ENCODE measurements at regions not wholly inside any gene's neighbourhood (a gene's known extent, or its start where the extent isn't known, plus 50 kb on each side); places are given as distances from the start of the nearest gene placed in this dataset.
"Not testable (repeated sequence)": the region's sequence is repeated elsewhere in the genome, so short reads cannot be mapped to it uniquely, and the experiment has no call there.

GRCh38 chr6:165844801-165845364, 181.8 kb upstream of the PDE10A start:
- no peak for DNase-seq (ENCODE audit: low spot score)

DNA sequence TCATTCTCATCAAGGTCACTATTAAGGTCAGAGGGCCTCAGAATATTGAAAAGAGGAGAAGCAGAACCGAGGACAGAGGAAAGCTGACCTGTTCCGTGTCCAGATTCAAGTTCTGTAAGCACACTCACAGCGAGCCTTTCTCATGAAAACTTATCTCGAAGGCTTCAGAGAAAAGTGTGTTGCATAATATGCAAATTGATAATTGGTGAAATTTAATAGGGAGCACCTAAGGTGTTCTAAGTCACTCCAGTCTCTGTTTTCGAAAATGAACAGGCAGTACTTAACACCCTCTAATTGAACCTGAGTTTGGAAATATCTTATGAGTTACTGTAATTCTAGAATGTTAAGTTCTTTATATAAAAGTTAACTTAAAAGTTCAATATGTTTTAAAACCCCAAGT, 181.2 kb upstream of the PDE10A start:
- no peak for DNase-seq (ENCODE audit: low spot score)

DNA sequence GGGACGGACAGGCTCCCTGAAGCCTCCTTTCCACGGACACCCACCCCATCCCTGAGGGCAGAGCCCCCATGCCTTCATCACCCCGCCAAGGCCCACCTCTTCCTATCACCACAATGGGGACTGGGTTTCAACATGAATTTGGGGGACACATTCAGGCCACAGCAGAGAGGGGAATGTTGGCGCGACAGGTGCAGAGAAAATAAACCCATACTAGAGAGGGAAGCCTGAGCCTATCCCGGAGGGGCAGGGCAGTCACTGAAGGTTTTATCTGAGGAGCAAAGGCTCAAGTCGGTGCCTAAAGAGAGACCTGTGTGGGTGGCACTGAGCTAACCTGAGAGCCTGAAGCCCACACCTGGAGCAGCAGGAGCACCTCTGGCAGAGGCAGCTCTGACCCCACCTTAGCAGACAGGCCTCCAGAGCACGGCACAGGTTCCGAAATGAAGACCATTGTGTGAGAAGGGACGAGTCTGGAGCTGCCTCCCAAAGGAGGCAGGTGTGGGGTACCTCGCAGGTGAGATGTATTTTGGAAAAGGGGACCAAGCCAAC, 180.6 kb upstream of the PDE10A start:
- DNase-seq (ENCODE audit: low spot score) = no peak

GRCh38 chr6:165843121-165843520, 180.1 kb upstream of the PDE10A start:
- no peak for DNase-seq (ENCODE audit: low spot score)

GRCh38 chr6:165842281-165842936, 179.4 kb upstream of the PDE10A start:
- DNase-seq (ENCODE audit: low spot score) = no peak

DNA sequence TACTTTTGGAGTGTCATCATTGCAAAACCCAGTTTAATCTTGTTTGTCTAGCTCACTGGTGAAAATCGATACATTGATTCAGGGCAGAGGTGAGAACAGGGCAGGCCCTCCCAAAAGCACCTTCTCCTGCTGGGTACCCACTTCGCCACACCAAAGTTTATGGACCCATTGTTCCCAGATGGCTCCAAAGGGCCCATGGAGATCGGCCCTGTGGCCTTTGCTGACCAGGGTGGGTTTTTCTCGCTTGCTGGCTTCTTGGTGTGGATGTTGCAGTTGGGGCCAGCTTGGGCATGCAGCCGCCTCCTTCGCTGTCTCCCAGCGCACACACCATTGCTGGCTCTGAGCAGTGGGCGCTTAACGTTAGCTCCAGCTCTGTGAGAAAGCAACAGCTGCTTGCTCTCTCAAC, 178.1 kb upstream of the PDE10A start:
- DNase-seq (ENCODE audit: low spot score) = no peak

GRCh38 chr6:165837948-165838745, 175.1 kb upstream of the PDE10A start:
- DNase-seq (ENCODE audit: low spot score) = no peak

- not testable (repeated sequence) for DNase-seq (ENCODE audit: low spot score)
Measured at GRCh38 chr6:165836648-165837047, 173.6 kb upstream of the PDE10A start.

- no peak for DNase-seq (ENCODE audit: low spot score)
Measured at GRCh38 chr6:165835410-165835851, 172.4 kb upstream of the PDE10A start.

- no peak for DNase-seq (ENCODE audit: low spot score)
Measured at GRCh38 chr6:165834613-165835259, 171.7 kb upstream of the PDE10A start.

GRCh38 chr6:165833355-165833754, 170.3 kb upstream of the PDE10A start:
- DNase-seq (ENCODE audit: low spot score) = no peak

DNA sequence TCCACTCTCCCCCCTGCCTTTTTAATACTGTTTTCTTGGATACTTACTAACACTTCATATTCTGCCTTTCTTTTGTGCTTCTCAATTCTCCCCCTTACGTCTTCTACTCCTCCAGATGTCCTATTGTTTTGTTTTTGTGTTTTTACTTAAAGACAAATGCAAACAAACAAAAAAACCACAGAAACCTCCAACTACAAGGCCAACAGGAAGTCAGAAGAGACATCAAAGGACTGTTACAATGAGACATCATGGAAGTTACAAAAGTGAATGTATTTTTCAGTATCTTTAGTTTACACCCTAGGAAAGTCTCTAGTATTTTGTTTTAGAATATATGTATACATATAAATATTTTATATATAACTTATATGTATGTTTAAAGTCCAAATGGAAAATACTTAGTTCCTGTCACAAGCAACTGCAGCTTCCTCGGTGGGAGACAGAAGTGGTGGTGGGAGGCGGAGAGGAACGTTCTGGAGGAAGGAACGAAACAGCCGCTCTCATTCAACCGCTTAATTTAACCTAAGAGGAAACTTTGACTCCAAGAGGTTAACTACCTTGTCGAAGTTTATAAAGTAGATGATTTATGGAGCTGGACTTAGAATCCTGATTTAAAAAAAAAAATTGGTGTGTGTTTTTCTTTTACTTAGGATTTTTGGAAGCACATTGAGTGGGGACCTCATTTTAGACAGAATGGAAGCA, 168.9 kb upstream of the PDE10A start:
- DNase-seq (ENCODE audit: low spot score) = no peak

- DNase-seq (ENCODE audit: low spot score) = no peak
Measured at GRCh38 chr6:165830761-165831160, 167.7 kb upstream of the PDE10A start.

DNA sequence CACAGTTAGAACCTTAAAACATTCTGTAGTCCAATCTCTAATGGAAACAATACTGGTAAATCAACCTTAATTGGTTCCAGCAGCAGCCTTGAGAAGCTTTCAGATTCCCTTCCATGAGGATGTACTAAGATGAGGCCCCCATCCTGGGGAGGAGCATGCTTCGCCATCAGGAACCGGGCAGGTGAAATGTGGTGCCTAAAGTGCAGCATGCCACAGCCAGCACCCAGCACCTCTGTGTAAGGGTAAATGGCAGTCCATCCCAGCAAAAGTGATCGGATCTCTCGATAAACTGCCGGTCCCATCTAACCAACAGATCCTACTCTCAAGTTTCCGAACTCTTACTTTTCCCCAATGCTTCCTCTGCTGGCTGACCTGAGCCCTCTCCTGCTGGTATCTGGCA, 166.3 kb upstream of the PDE10A start:
- DNase-seq (ENCODE audit: low spot score) = no peak

DNA sequence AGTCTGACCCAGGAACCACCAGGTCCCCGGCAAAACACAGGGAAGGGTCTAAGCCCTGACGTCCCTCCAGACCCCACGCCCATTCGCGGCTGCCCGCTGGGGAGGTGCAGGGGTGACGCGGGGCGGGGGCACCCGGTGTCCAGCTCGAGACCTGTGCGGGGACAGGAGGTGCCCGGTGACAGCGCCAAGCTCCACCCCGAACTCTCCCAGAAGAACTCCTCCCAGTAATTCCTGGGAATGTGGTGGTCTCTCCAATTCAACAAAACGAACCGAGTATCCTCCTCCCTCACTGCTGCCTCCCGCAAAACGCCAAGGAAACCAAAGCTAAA, 164.1 kb upstream of the PDE10A start:
- DNase-seq (ENCODE audit: low spot score) = no peak

DNA sequence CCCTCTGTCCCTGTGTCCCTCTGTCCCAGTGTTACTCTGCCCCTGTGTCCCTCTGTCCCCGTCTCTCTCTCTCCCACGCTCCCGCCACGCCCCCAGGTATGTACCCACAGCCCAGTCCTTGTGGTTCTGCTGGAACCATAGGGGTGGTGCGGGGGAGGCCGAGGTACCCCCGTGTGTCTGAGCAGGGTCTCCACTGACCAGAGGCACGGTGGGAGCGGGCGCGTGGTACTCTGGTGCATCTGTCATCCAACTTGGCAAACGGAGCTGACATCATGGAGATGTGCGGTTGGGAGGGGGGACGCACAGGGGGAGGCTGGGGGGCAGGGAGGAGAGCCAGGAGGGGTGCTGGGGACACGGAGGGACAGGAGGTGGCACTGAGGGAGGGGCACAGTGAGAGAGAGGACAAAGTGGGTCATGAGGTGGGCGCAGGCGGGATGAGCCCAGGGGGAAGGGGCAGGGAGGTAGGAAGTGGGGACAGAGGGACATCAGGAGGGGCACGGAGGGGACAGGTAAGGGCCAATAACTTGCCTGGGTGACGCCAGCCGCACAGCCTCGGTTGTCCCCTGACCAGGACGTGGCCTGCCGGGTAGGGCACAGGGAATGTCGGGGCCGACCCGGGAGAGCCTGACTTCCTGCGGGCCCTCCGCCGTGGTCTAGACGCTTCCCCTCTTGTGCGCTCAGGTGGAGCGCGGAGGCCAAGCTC, 163.6 kb upstream of the PDE10A start:
- DNase-seq (ENCODE audit: low spot score) = no peak

- DNase-seq (ENCODE audit: low spot score) = no peak
Measured at GRCh38 chr6:165825256-165825815, 162.3 kb upstream of the PDE10A start.

GRCh38 chr6:165823609-165824326, 160.7 kb upstream of the PDE10A start:
- DNase-seq (ENCODE audit: low spot score) = no peak

DNA sequence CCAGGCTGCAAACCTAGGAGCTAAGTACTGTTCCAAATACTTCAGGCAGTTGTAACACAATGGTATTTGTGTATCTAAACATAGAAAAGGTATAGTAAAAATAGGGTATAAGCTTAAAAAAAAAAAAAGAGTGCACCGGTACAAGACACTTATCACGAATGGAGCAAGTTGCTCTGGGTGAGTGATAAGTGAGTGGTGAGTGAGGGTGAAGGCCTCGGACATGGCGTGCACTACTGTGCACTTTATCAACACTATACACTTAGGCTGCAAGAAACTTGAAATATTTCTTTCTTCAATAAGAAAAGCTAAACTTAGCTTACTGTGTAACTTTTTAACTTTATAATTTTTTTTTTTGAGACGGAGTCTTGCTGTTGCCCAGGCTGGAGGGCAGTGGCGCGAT, 159.5 kb upstream of the PDE10A start:
- no peak for DNase-seq (ENCODE audit: low spot score)

- no peak for DNase-seq (ENCODE audit: low spot score)
Measured at GRCh38 chr6:165821754-165822153, 158.7 kb upstream of the PDE10A start.
